SU-DHL-6 (cell line): ENCODE measurements at regions not wholly inside any gene's neighbourhood (a gene's known extent, or its start where the extent isn't known, plus 50 kb on each side); places are given as distances from the start of the nearest gene placed in this dataset.
"Not testable (repeated sequence)": the region's sequence is repeated elsewhere in the genome, so short reads cannot be mapped to it uniquely, and the experiment has no call there.

ENCODE experiments used
- EZH2phosphoT487 ChIP-seq: fragments of 200-600 bp; sonication (generic), shearing (Covaris generic); conservative IDR thresholded peaks from 2 replicates; pipeline ENCODE4 v1.6.1; 2018; ENCODE audit warnings: mild to moderate bottlenecking, antibody characterized with exemption, low read length, moderate library complexity, mixed read lengths
- TF ChIP-seq, protein P1 (sequence below): fragments of 200-600 bp; sonication (generic); IDR thresholded peaks from one replicate; pipeline ENCODE4 v1.5.1; 2017; ENCODE audit warnings: antibody characterized with exemption, mild to moderate bottlenecking, low read length, moderate library complexity; ENCODE audit not compliant: insufficient read depth, poor library complexity, severe bottlenecking

DNA sequence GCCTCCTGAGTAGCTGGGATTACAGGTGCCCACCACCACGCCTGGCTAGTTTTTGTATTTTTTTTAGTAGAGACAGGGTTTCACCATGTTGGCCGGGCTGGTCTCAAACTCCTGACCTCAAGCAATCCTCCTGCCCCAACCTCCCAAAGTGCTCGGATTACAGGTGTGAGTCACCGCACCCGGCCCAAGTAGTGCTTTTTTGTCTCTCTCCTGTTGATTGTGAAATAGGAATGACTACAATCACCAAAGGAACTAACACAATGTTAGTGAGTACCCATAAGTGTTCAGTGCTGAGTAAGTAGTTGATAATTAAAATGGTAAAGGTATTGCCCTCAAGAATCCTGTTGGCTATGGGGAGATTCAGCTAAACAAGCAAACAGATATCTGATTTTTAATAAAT, 294.1 kb upstream of the LYZL1 start:
- TF ChIP-seq, protein P1, sequence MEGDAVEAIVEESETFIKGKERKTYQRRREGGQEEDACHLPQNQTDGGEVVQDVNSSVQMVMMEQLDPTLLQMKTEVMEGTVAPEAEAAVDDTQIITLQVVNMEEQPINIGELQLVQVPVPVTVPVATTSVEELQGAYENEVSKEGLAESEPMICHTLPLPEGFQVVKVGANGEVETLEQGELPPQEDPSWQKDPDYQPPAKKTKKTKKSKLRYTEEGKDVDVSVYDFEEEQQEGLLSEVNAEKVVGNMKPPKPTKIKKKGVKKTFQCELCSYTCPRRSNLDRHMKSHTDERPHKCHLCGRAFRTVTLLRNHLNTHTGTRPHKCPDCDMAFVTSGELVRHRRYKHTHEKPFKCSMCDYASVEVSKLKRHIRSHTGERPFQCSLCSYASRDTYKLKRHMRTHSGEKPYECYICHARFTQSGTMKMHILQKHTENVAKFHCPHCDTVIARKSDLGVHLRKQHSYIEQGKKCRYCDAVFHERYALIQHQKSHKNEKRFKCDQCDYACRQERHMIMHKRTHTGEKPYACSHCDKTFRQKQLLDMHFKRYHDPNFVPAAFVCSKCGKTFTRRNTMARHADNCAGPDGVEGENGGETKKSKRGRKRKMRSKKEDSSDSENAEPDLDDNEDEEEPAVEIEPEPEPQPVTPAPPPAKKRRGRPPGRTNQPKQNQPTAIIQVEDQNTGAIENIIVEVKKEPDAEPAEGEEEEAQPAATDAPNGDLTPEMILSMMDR, result not testable (repeated sequence)
- TF ChIP-seq EZH2phosphoT487, result not testable (repeated sequence)
